HAP-1 (cell line): ENCODE measurements at regions not wholly inside any gene's neighbourhood (a gene's known extent, or its start where the extent isn't known, plus 50 kb on each side); places are given as distances from the start of the nearest gene placed in this dataset.

Experiments
- DNase-seq, 2 experiments: peaks; one replicate each; pipeline ENCODE4 v3.0.0-alpha.2; 2016 to 2020; ENCODE audit warnings: low spot score in 2 of 2
- H3K27me3 ChIP-seq: fragments of 250-450 bp; sonication (Bioruptor Pico); 2 replicates; pipeline ENCODE4 v1.5.1; 2020; ENCODE audit warnings: low read depth, mild to moderate bottlenecking, moderate library complexity
- H3K36me3 ChIP-seq: fragments of 250-450 bp; sonication (Bioruptor Pico); replicated peaks from 2 replicates; pipeline ENCODE4 v1.5.1; 2020; ENCODE audit warnings: mild to moderate bottlenecking
- H3K4me1 ChIP-seq: fragments of 250-450 bp; sonication (Bioruptor Pico); 2 replicates; pipeline ENCODE4 v1.5.1; 2020; ENCODE audit warnings: mild to moderate bottlenecking
- H3K4me3 ChIP-seq: fragments of 250-450 bp; sonication (Bioruptor Pico); 2 replicates; pipeline ENCODE4 v1.5.1; 2020; ENCODE audit warnings: mild to moderate bottlenecking, moderate library complexity
- H3K9me3 ChIP-seq: fragments of 250-450 bp; sonication (Bioruptor Pico); 2 replicates; pipeline ENCODE4 v1.5.1; 2020; ENCODE audit warnings: mild to moderate bottlenecking, moderate library complexity
- in situ Hi-C: fragments of 300-500 bp; cut with MboI; formaldehyde crosslinking; loops from 3 replicates; pipeline ENCODE4 v1.14.3; 2020; ENCODE audit warnings: low sequenced_read_pairs, inconsistent platforms, mixed read lengths

GRCh38 chr2:41900101-41900577 lies 147.7 kb upstream of the PKDCC start:
- H3K4me1 ChIP-seq, result no peaks in the 10 kb centered on the region
- in situ Hi-C loops, result no loop called here

GRCh38 chr2:41902897-41903296 lies 144.9 kb upstream of the PKDCC start:
- Histone ChIP-seq H3K36me3 (no peaks in the 10 kb centered on the region), H3K27me3 (peaks cover 9% of the 10 kb centered on the region), H3K4me1 (no peaks in the 10 kb centered on the region), H3K4me3 (no peak overlapping the region), H3K9me3 (no peaks in the 10 kb centered on the region)
- in situ Hi-C loops, result no loop called here
- no peak for DNase-seq

More at GRCh38 chr2:41900101-41900577, 147.7 kb upstream of the PKDCC start:
- Histone ChIP-seq H3K36me3 (no peaks in the 10 kb centered on the region), H3K27me3 (peaks cover 6% of the 10 kb centered on the region), H3K4me3 (no peak overlapping the region), H3K9me3 (no peaks in the 10 kb centered on the region)
- DNase-seq, result no peak

DNA sequence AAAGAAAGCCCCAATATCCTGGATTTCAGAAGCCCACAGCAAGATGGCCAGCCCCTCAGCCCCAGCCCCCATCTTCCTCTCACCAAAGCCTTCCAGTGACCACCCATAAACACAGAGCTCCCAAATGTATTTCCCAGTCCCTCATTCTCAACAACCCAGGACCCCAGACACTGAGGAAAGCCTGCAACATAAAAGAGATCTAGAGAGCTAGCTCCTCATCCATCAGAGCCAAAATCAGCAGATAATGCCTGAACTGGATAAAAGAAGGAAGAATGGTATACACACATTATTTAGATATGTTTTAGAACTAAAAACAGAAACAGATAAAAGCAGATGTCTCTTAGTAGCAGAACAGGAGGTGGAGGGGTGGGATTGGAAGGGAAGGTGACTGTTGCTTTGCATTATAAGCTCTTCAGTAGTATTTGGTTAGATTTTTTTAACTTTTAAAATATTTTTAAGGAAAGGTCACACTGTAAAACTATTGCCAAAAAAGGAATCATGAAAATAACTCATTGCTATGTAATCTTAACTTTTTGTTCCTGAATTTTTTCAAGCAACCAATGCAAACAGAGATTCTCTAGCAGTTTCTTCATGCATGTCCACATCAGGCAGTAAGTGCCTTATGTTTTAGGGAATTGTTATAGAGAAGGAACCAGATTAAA lies 144.2 kb upstream of the PKDCC start:
- H3K27me3 ChIP-seq, result peaks cover 10% of the 10 kb centered on the region
- in situ Hi-C loops, result no loop called here
- no peak for DNase-seq

GRCh38 chr2:41904459-41904858 lies 143.4 kb upstream of the PKDCC start:
- Histone ChIP-seq H3K27me3 (peaks cover 10% of the 10 kb centered on the region), H3K4me3 (no peak overlapping the region), H3K4me1 (no peaks in the 10 kb centered on the region), H3K9me3 (no peaks in the 10 kb centered on the region), H3K36me3 (no peaks in the 10 kb centered on the region)
- DNase-seq, result no peak
- in situ Hi-C loops, result no loop called here

More for the DNA sequence above, 144.2 kb upstream of the PKDCC start:
- H3K36me3 ChIP-seq, result no peaks in the 10 kb centered on the region
- no peaks in the 10 kb centered on the region for H3K9me3 ChIP-seq
- H3K4me3 ChIP-seq, result no peak overlapping the region
- H3K4me1 ChIP-seq, result no peaks in the 10 kb centered on the region

DNA sequence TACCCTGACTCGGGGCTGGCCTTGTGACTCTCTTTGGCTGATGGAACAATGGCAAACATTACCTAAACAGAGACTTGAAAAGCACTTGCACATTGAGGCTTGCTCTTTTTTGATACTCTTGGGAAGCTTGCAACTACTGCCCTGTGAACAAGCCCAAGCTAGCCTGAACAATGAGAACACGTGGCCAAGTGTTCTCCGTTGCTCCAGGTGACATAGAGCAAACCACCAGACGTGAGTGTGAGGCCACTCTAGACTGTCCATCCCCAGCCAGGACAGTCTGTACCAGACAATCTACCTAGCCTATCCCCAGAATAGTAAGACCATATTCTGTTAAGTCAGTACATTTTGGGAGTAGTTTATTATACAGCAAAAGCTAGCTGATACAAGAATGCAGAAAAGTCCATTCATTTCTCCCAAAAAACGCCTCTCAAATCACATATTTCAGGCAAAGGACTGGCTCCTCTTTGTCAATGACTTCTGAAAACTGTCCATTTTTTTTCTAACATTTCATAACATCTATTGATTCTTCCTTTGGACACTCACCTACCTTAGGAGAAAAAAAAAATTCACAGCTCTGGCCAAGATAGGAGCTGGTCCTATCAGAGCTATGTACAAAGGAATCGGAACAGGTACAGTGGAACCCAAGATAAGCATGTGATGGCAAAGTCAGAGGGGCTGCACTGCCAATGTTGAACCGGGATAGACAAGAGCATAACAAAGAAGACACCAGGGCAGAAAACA lies 142.1 kb upstream of the PKDCC start:
- peaks cover 4% of the 10 kb centered on the region; the same call in 1 of the 2 replicates for H3K27me3 ChIP-seq
- no peaks in the 10 kb centered on the region for H3K9me3 ChIP-seq
- H3K4me3 ChIP-seq, result no peak overlapping the region
- no peaks in the 10 kb centered on the region for H3K4me1 ChIP-seq
- no peak for DNase-seq
- H3K36me3 ChIP-seq, result no peaks in the 10 kb centered on the region
- in situ Hi-C loops, result no loop called here

DNA sequence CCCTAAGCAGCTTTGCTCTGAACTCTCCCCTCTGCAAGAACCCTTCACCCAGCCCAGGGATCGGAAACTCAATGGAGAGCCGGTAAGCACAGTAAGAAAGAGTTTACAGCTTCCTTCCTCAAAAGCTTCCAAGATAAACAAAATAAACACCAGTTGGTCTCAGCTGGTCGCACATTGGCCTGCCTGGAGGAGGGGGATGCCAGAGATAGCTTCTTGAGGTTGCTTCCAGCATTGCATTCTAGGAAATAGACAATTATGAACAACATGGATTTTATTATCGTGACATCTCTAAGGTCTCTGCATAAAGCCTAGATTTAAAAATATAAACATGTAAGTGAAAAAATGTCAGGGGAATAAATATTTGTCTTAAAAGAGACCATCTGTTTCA lies 141.5 kb upstream of the PKDCC start:
- Histone ChIP-seq H3K36me3 (no peaks in the 10 kb centered on the region), H3K27me3 (peaks cover 4% of the 10 kb centered on the region; the same call in 1 of the 2 replicates), H3K9me3 (no peaks in the 10 kb centered on the region), H3K4me3 (no peak overlapping the region), H3K4me1 (no peaks in the 10 kb centered on the region)
- no peak for DNase-seq
- in situ Hi-C loops, result no loop called here

DNA sequence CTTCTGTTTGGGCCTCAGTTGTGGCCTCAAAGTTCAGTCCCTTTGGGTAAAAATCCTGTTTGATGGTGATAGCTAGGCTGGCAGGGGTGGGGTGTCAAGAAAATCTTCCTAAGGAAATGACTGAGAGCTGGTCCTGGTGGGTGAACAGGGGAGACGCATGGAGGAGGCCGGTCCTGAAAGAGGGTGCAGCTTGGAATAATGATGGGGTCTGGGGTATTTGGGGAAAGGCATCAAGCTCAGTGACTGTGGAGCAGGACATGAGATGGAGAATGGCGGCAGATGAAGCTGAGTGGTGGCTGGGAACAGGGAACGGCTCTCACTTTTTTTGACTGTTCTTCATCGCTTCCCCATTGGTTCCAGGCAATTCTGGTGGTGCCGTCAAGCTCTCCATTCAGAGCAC lies 140.7 kb upstream of the PKDCC start:
- Histone ChIP-seq H3K27me3 (peaks cover 4% of the 10 kb centered on the region; the same call in 1 of the 2 replicates), H3K4me1 (no peaks in the 10 kb centered on the region), H3K36me3 (no peaks in the 10 kb centered on the region), H3K9me3 (no peaks in the 10 kb centered on the region), H3K4me3 (no peak overlapping the region)
- DNase-seq, result no peak
- in situ Hi-C loops, result no loop called here

DNA sequence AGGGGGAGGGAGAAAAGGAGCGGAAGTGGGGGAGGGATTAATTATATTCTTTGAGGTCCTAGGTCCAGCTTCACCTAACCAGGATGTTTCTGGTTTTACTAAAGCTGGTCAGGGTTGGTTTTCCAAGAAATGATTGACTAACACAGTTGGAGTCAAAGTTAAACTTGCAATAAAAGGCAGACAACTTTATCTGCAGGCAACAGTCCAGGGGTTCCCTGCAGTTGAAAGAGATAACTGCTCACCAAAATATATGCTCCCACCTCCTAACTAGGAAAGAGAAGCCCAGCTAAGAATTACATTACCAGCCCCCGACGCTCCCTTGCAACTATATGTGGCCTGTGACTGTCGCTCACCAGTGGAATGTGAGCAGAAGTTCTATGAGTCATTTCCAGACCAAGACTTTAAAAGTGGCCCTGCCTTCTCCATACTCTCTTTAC lies 140.0 kb upstream of the PKDCC start:
- H3K36me3 ChIP-seq, result no peaks in the 10 kb centered on the region
- H3K4me1 ChIP-seq, result no peaks in the 10 kb centered on the region
- in situ Hi-C loops, result no loop called here
- no peak overlapping the region for H3K4me3 ChIP-seq
- no peak for DNase-seq
- H3K9me3 ChIP-seq, result no peaks in the 10 kb centered on the region
- peaks cover 4% of the 10 kb centered on the region; the same call in 1 of the 2 replicates for H3K27me3 ChIP-seq

DNA sequence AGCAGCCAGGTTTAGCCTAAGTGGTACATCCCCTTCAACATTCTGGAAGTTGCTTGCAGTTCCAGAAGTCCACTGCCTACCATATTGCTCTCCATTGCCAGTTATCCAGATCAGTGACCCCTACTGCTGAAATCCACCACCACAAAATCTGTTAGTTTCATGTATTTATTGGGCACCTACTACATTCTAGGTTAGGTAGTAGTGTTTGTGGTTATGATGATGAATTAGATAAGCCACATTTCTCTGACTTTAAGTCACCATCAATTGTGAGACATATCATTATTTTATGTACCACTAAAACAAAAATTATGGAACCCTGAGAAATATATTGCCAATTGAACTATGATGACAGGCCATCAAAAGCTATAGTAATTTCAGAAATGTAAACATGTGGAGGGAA lies 139.5 kb upstream of the PKDCC start:
- peaks cover 4% of the 10 kb centered on the region; the same call in 1 of the 2 replicates for H3K27me3 ChIP-seq
- no peak overlapping the region for H3K4me3 ChIP-seq
- H3K9me3 ChIP-seq, result no peaks in the 10 kb centered on the region
- in situ Hi-C loops, result no loop called here
- no peak for DNase-seq
- H3K4me1 ChIP-seq, result no peaks in the 10 kb centered on the region
- no peaks in the 10 kb centered on the region for H3K36me3 ChIP-seq

- DNase-seq, result no peak
- Histone ChIP-seq H3K9me3 (no peaks in the 10 kb centered on the region), H3K27me3 (peaks cover 4% of the 10 kb centered on the region; the same call in 1 of the 2 replicates), H3K36me3 (no peaks in the 10 kb centered on the region), H3K4me1 (no peaks in the 10 kb centered on the region), H3K4me3 (no peak overlapping the region)
- in situ Hi-C loops, result no loop called here
Observed at GRCh38 chr2:41909584-41909983, 138.2 kb upstream of the PKDCC start.

- Histone ChIP-seq H3K4me3 (no peak overlapping the region), H3K36me3 (no peaks in the 10 kb centered on the region), H3K4me1 (no peaks in the 10 kb centered on the region), H3K27me3 (peaks cover 4% of the 10 kb centered on the region; the same call in 1 of the 2 replicates), H3K9me3 (no peaks in the 10 kb centered on the region)
- no peak for DNase-seq
- in situ Hi-C loops, result no loop called here
Observed at GRCh38 chr2:41910126-41910525, 137.7 kb upstream of the PKDCC start.

DNA sequence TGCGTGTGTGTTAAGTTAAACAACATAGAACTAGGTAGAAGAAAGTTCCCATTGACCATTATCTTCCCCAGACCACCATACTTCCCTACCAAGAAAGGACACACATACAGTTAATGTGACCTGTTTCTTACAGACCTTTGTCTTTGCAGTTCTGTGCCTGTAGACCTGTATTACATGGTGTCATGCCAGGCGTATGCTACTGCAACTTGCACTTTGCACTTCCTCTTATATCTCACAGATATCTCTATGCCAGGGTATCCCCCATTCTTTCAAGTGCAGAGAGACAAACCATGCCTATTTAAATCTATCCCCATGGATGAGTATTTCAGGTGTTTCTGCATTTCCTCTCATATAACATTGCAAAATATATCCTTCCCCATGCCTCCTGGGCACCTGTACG lies 136.8 kb upstream of the PKDCC start:
- Histone ChIP-seq H3K27me3 (peaks cover 4% of the 10 kb centered on the region; the same call in 1 of the 2 replicates), H3K9me3 (no peaks in the 10 kb centered on the region), H3K36me3 (no peaks in the 10 kb centered on the region), H3K4me3 (no peak overlapping the region), H3K4me1 (no peaks in the 10 kb centered on the region)
- no peak for DNase-seq
- in situ Hi-C loops, result no loop called here

GRCh38 chr2:41912337-41912736 lies 135.5 kb upstream of the PKDCC start:
- Histone ChIP-seq H3K4me1 (no peaks in the 10 kb centered on the region), H3K9me3 (no peaks in the 10 kb centered on the region), H3K36me3 (no peaks in the 10 kb centered on the region), H3K4me3 (no peak overlapping the region), H3K27me3 (peaks cover 4% of the 10 kb centered on the region; the same call in 1 of the 2 replicates)
- in situ Hi-C loops, result no loop called here
- DNase-seq, result no peak

GRCh38 chr2:41912776-41913175 lies 135.0 kb upstream of the PKDCC start:
- Histone ChIP-seq H3K4me3 (no peak overlapping the region), H3K36me3 (no peaks in the 10 kb centered on the region), H3K27me3 (peaks cover 2% of the 10 kb centered on the region; the same call in 1 of the 2 replicates), H3K9me3 (no peaks in the 10 kb centered on the region), H3K4me1 (no peaks in the 10 kb centered on the region)
- no peak for DNase-seq
- in situ Hi-C loops, result no loop called here
